Activated T-cell treated with anti-CD3 and anti-CD28 coated beads, Interleukin-2, amount 50 U/mL, for 48 hours (primary cell): ENCODE measurements at regions not wholly inside any gene's neighbourhood (a gene's known extent, or its start where the extent isn't known, plus 50 kb on each side); places are given as distances from the start of the nearest gene placed in this dataset.
"Not testable (repeated sequence)": the region's sequence is repeated elsewhere in the genome, so short reads cannot be mapped to it uniquely, and the experiment has no call there.

Source experiments
- DNase-seq, 2 experiments: peaks; one replicate each; pipeline ENCODE4 v3.0.0-alpha.2; 2020

DNA sequence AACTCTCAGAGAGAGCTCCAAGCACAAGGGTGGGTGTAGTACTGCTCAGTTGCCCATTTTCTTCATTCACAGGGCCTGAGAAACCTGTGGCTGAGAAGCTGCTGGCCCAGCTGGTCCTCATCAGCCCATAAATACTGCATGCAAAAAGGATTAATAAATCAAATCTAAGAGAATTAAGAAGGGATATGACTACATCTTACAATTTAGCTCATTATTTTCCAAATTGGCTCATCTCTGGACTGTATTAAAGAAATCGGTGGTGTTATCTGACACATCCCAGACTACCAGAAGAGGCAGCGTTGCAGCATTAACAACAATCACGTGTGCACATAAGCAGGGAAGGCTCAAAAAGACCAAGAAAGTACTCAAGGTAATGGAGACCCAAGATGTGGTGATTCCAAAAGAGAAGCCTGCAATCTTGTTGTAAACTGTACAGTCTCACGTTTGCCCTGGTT is 90.7 kb downstream of the CD24 start:
- DNase-seq, result no peak

DNA sequence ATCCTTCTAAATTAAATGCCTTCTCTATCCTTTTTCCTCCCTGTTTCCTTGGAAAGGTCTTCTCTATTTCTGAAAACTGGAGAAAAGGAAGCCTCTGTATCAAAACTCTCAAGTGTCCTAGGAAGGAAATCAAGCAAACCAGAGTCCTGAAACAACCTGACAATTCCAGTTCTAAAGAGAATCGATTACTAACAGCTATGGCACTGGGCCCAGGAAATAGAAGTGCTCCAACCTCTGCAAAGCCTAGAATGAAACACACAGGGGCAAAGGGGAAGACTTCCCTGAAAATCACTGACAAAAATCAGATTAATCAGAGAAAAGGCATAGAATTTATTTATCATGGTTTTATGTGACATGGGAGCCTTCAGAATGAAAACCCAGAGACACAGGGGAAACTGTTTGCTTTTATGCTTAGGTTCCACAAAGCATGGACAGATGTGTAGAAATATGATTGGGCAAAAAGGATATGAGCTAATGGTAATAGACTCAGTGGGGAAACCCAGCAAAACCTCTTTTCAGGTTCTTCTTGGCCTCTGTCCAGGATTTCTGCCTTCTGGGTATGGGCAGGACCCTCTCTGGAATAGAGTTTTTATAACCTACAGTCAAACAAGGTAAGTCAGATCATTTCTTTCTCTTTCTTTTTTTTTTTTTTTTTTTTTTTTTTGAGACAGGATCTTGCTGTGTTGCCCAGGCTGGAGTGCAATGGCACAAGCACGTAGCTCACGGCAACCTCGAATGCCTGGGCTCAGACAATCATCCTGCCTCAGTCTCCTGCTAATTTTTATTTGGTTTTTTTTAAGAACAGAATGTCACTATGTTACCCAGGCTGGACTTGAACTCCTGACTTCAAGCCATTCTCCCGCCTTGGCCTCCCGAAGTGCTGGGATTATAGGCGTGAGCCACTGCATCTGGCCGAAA is 91.7 kb downstream of the CD24 start:
- DNase-seq, result no peak

DNA sequence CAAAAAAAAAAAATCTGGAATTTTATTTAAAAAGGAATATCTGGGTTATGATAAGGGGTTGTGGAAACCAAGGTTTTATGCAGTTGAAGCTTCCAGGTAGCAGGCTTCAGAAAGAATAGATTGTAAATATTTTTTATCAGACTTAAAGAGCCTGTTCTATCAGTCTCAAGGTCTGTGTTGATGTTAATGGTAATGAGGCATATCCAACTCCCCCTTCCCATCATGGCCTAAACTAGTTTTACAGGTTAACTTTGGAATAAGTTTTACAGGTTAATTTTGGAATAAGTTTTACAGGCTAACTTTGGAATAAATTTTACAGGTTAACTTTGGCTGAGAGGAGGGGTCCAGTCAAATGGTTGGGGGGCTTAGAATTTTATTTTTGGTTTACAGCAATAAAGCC is 92.4 kb downstream of the CD24 start:
- DNase-seq, result no peak

DNA sequence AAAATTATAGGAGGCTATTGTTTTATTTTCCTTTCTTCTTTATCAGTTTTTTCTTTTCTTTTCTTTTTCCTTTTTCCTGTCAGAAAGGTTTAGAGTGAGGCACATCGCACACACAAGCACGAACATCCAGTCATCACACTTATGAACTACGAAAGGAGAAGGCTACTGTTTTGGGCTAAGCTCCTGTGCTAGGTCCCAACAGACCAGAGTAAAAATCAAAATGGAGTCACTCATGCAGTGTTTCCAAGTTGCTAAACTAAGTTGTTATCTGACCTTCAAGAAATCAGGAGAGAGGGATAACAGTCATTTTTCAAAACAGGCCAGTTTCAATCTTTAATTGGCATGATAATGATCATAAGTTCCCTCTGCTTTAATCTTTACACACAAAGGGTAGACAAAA is 93.6 kb downstream of the CD24 start:
- DNase-seq, result no peak

DNA sequence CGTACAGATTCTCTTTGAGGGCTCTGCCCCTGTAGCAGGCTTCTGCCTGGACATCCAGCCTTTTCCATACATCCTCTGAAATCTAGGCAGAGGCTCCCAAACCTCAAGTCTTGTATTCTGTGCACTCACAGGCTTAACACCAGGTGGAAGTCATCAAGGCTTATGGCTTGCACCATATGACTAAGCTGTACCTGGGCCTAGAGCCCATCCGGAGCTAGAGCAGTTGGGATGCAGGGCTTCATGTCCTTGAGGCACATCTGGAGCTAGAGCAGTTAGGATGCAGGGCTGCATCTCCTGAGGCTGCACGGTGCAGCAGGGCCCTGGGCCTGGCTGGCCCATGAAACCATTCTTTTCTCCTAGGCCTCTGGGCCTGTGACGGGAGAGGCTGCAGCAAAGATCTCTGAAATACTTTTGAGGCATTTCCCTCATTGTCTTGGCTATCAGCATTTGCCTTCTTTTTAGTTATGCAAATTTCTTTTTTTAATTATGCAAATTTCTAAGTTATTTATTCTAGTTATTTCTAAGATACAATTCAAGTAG is 98.7 kb downstream of the CD24 start:
- no peak for DNase-seq

DNA sequence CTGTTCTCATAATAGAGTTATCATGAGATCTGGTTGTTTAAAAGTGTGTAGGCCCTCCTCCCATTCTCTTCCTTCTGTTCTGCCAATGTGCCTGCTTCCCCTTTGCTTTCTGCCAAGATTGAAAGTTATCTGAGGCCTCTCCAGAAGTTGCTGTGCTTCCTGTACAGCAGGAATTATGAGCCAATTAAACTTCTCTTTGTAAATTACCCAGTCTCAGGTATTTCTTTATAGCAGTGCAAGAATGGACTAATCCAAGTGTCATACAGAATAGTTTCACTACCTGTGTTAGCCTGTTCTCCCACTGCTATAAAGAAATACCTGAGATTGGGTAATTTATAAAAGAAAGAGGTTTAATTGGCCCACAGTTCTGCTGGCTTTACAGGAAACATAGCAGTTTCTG is 100.0 kb downstream of the CD24 start:
- no peak for DNase-seq

DNA sequence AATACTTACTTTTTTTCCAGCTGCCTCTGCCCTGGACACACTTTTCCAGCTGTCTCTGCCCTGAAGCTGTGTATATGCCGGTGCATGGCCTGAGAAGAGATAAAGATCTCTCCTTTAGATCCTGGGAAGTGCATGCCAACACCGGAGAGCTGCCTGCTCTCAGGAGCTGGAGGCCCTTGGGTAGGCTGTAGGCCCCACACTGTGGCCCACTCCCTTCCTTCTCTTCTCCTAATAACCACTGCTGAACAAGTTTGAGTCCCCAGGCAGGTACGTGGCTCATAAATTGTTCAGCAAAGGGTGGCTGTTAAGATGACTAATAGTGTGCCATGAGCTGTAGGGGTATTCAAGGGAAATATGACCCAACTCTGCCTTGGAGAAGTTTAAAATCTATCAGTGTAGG is 102.5 kb downstream of the CD24 start:
- no peak for DNase-seq

DNA sequence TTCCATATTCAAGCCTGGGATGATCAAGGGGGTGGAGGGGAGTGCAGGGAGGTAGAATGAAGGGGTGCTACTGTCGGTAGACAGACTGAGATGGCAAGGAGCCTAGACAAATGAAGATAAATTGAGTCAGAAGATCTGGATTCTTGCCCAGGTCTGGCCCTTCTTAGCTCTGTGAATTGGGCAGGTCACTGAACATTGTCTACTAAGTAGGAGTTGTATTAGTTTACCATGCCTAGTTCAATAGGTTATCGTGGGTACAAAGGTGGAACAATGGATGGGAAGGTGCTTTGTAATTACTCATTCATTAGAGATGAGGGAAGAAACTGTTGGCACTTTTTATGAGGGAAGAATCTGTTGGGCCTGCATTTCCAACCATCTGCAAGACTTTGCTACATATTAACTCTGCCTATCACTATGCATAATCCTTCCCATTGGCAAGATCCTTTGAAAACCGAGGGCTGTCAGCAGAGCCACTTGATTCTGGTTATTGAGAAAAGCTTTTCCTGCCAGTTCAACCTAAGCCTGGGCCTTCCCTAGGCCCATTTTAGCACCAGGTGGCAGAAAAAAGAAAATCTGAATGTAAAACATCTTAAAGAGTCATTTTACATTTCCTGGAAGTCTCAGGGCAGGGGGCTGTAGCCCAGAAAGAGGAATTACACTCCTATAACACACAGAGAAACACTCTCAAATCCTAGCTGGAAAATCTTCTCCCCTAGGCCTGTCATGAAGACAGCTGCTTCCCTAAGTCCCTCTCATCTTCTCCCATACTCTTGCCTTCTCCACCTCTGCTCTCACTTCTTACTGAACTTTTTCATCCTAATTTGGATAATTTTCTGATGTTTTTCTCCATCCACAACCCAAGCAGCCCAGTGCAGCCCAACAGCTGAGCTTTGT is 103.5 kb downstream of the CD24 start:
- DNase-seq, result no peak

DNA sequence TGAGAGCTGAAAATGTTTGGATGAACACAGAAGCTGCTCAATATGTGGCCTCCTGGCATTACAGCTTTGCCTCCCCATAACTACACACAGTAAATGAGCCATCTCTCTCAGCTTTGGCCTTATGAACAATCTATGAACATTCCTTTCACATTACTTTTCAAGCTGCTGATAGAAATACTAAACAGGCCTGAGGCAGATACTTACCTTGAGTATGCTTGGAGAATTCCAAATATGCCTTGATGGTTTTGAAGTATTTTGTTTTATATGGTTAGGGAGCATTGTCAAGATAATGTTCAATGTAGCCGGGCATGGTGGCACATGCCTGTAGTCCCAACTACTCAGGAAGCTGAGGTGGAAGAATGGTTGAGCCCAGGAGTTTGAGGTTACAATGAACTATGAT is 104.5 kb downstream of the CD24 start:
- DNase-seq, result no peak

DNA sequence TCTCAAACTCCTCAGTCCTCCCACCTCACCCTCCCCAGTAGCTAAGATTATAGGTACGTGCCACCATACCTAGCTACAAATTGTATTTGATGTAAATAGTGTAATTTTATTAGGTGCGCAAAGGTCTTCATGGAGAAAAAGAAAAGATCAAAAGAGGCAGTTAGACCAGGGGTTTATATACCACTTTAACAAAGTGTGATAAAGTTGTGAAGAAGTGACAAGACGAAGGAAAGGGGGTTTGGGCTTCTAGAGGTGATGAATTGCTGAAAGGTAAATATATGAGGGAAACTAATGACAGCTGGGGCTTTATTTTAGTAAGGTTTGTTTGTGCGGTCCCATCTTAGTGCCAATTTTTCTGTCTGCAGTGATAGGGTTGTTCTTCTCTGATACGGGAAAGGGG is 105.3 kb downstream of the CD24 start:
- DNase-seq, result no peak

DNA sequence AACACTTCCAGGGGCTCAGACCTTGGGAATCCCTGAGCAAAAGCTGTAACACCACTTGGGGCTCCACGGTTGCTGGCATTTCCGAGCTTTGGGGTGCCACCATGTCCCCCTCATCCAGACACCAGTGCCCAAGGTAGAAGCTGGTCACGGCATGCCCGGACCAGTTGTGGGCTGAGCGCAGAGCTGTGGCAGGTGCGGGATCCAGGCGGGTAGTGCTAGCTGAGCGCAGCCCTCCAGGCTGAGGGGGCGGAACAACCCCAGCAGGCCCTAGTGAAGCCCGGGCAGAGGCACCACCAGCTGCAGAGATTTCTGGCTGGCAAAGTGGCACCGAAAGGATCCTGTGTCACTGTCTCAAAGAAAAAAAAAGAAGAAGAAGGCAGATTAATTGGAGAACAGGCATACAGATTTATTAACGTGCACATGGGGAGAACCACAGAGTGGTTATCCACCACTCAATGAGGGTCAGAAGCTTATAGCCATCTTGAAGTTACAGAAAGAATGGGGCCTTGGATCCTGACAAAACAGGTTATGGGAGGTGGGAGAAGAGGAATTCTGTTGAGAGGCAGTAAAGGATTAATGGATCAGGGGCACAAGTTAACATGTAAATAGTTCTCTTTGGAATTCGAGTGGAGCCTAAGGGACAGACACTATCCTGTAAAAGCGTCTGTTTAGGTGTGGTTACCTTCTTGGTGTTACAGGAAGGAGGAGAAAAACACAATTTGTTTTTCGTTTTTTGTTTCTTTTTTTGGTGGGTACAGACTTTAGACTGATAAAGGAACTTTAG is 107.5 kb downstream of the CD24 start:
- no peak for DNase-seq

DNA sequence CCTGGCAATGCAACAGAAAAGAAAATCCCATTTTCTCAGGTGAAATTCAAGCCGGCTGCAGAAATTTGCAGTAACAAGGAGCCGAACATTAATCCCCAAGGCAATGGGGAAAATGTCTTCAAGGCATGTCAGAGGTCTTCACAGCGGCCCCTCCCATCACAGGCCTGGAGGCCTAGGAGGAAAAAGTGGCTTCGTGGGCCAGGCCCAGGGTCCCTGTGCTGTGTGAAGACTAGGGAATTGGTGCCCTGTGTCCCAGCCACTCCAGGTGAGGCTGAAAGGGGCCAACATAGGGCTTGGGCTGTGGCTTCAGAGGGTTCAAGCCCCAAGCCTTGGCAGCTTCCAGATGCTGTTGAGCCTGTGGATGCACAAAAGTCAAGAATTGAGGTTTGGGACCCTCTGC is 111.7 kb downstream of the CD24 start:
- DNase-seq, result no peak

DNA sequence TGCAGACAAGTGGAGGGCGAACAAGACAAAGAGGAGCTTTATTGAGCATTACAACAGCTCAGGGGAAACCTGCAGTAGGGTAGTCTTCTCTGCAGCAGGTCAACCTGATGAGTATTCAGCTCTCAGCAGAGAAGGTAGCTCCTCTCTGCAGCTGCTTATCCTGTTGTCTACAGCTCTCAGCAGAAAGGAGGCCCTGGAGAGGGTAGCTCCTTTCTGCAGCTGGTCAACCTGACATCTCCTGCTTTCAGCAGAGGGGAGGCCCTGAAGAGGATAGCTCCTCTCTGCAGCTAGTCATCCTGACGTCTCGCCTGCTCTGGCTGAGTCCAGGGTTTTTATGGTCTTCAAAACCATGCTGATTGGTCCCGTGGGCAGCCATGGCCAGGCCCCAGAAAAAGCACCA is 113.6 kb downstream of the CD24 start:
- no peak for DNase-seq

DNA sequence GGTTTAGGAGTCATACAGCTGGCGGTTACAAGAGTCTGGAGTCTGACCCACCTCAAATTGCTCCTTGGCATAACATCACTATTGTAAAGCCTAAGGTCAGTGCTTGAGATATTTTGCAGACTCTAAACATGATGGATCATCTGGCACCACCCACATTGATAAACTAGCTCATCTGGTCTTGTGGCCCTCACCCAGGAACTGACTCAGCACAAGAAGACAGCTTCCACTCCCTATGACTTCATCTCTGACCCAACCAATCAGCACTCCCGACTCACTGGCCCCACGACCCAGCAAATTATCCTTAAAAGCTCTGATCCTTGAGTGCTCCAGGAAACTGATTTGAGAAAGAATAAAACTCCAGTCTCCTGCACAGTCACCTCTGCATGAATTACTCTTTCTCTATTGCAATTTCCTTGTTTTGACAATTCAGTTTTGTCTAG is 115.9 kb downstream of the CD24 start:
- DNase-seq, result no peak

DNA sequence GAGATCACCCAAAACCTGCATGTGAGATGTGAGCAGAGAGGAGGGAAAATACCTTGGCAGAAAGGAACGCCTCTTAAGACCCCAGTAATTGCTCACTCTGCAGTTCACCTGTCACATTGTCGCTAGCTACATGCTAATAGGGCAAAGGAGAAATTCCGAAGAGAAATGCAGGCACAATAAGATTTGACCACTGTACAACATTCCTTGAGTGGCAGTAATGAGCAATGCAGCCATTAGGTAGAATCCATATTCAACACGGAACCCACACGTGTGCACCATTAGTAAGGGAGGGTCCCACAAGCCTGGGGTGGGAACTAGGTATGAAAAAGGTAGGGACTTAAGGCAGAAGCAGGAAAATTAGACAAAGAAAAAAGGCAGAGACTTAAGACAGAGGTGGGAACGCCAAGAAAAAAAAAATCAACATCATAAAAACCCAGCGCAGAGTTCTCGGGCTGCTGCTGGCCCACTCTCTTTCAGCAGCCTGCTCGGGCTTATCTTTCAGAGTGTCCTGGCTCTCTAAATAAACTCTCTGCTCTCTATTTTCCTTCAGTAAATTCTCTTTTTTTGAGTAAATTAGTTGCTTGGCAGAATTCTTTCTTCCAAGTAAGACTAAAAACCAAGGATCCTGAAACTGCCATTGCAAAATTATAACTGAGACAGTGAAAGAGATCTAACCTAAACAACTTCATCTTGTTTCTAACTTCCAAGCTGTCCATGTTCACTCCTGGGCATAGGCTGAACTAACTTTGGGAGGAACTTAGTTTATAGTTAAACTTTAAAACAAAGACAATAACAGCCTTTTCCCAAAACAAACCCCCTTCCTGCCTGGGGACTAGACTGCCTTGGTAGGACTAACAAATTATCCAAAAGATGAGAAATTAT is 116.5 kb downstream of the CD24 start:
- DNase-seq, result no peak

DNA sequence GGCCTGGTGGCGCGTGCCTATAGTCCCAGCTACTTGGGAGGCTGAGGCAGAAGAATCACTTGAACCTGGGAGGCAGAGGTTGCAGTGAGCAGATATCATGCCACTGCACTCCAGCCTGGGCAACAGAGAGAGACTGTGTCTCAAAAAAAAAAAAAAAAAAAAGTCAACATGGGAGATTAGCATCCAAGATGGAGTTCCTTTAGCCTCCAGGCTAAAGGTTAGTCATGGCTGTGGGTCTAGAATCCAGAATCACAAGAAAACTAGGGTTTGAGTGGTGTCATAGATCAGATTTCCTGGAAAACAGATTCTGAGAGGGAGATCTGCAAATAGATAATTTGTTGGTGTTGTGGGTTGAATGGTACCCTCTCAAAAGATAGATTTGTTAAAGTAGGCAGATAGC is 117.2 kb downstream of the CD24 start:
- not testable (repeated sequence) for DNase-seq

DNA sequence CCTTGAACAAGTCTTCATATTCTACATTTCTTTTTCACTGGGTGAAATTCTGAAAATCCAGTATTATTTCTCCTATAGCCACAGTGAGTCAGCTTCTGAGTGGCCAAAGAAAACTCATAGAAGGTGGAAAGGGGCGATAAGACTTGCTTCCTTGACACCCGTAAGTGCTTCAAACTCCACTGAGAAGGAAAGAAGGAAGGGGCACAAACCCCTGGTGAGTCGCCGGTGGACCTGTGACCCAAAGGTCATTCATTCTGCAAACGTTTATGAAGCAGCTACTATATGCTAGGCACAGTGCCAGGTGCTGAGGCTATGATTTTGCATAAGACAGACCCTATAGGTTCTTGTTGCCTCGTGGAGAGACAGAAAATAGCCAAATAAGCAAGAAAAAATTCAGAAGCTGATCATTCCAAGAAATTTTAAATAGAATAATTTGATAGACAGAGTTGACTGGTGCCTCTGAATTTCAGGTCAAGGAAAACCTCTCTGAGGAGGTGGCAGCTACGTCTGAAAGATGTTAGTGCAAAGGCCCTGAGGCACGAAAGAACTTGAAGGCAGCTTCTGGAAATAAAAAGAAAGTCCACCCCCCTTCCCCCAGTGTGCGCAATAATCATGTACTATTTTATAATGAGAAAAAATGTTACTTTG is 118.2 kb downstream of the CD24 start:
- no peak for DNase-seq

DNA sequence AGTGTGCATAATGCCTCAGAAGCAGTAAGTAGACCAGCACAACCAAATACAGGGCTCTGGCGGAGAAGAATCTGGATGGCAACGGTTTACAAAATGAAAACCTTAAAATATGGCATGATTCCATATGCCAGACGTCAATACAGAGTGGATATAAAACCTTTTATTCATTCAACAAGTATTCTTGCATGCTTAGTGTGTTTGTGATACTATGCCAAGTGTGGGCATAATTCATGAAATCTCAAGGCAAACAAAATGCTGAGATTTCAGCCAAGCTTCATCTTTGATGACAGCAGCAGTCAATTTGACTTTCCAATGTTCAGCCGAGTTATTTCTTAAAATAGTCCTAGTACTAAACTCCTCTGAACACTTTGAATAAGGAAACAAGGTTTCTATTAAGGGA is 119.4 kb downstream of the CD24 start:
- DNase-seq, result no peak

DNA sequence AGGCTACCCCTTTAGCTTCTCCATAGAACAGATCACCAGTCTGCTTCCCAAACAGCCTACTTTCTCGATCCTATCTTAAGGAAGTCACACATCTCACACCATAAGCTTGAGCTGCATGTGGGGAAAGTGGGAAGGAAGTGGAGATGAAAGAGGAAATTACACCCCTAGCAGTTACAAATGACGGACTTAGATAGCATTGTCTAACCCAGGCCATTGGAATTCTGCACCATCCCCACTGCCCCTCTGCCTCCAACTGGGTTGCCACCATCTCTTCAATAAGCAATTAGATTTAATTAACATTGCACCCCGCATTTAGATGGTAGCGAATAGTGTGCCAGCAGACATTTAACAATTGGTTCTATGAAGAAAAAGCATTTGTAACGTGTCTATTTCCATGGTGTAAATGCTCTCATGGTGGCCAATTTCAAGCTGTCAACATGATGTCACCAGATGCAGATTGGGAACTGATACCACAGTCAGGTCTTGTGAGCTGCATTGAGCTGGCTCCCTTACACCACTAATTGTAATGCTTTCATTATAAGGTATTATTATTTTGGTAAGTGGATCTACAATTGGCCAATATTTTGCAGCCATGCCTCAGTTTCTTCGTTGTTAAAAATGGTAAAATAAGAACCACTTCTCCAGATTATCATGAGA is 124.7 kb downstream of the CD24 start:
- DNase-seq, result no peak

DNA sequence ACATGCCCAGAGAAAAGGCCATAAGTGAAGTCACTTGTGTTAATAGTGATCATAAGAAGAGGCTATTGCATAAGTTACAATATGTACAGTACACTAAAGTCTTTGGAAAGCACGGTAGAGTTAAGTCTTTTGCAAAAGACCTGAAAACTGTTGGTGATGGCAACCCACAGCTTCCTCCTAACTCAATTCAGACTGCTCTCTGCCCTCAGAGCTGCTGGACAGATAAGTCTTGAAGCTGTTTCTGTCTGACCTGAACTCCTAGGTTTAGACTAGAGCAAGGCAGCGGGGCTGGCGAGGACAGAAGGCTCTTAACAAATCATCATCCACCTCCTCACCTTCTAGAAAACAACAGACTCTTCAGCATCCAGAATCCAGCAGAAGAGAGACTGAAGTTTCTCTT is 125.4 kb downstream of the CD24 start:
- no peak for DNase-seq

DNA sequence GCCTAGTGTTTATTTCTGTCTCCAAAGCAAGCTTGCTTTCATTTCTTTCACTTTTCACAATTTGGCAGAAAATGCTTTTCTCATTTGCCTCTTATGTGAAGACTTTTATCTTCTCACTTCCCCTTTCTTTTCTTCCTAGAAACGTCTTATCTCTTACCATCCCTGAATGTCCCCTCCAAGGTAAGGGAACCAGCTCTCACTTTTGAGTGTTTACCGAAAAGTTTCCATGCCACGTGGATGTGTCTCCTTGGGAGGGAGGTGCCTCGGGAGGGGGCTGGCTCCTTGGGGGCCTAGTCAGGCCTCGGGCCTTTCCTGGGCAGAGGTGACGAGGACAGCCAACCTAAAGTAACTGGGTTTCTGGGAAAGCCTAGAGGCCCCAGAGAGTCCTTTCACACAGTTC is 127.4 kb downstream of the CD24 start:
- DNase-seq, result no peak
